ENCODE measurements at regions not wholly inside any gene's neighbourhood (a gene's known extent, or its start where the extent isn't known, plus 50 kb on each side); places are given as distances from the start of the nearest gene placed in this dataset.

DNA sequence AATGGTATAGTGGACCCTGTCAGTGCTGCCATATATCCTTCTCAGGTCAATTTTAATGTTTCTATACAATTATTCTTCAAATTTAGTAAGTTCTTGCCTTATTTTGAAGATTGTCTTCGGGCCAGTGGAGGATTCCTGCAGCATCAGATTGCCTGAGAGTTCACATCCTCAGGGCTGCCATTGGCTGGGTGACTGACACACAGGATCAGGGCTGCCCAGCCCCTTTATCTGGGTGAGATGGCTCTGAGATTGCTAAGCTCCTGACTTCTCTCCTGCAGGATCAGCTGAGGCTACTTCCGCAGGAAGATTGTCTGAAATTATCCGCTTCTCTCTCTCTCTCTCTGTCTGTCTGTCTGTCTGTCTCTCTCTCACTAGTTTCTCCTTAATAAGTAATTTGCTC, 567.4 kb downstream of the TSN start:
- TF ChIP-seq, protein P1, sequence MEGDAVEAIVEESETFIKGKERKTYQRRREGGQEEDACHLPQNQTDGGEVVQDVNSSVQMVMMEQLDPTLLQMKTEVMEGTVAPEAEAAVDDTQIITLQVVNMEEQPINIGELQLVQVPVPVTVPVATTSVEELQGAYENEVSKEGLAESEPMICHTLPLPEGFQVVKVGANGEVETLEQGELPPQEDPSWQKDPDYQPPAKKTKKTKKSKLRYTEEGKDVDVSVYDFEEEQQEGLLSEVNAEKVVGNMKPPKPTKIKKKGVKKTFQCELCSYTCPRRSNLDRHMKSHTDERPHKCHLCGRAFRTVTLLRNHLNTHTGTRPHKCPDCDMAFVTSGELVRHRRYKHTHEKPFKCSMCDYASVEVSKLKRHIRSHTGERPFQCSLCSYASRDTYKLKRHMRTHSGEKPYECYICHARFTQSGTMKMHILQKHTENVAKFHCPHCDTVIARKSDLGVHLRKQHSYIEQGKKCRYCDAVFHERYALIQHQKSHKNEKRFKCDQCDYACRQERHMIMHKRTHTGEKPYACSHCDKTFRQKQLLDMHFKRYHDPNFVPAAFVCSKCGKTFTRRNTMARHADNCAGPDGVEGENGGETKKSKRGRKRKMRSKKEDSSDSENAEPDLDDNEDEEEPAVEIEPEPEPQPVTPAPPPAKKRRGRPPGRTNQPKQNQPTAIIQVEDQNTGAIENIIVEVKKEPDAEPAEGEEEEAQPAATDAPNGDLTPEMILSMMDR (IDR thresholded peaks at IDR 0.05; ENCODE audit: insufficient read depth, low read length) = no peak
- TF ChIP-seq POLR2AphosphoS5 (IDR thresholded peaks at IDR 0.05; ENCODE audit: low read depth) = no peak

All from HL-60 (cell line).